Prostate gland (tissue), 2 donors: ENCODE measurements at regions not wholly inside any gene's neighbourhood (a gene's known extent, or its start where the extent isn't known, plus 50 kb on each side); places are given as distances from the start of the nearest gene placed in this dataset.

Source experiments
- DNase-seq: peaks from one replicate; pipeline ENCODE4 v3.0.0-alpha.2; 2019; ENCODE audit warnings: low spot score
- H3K27ac ChIP-seq, 2 donors: fragments of 200-600 bp; sonication (generic); 2 replicates each; pipeline ENCODE4 v1.5.1; 2017 to 2019
- H3K27me3 ChIP-seq: fragments of 200-600 bp; sonication (generic); replicated peaks from 2 replicates; pipeline ENCODE4 v1.5.1; 2019; ENCODE audit not compliant: insufficient read depth
- H3K36me3 ChIP-seq, 2 donors: fragments of 200-600 bp; sonication (generic); 1 replicate in 1 of 2; 2 replicates in 1 of 2; pipeline versions ENCODE4 v1.5.1 to v1.8.1; 2017 to 2019
- H3K4me1 ChIP-seq: fragments of 200-600 bp; sonication (generic); replicated peaks from 2 replicates; pipeline ENCODE4 v1.5.1; 2019
- H3K4me3 ChIP-seq, 2 donors: fragments of 200-600 bp; sonication (generic); 2 replicates each; pipeline ENCODE4 v1.5.1; 2017 to 2019
- H3K9me3 ChIP-seq: fragments of 200-600 bp; sonication (generic); 2 replicates; pipeline ENCODE4 v1.5.1; 2017
- CTCF ChIP-seq, 4 experiments: fragments of 200-600 bp in 2 of 4; fragments of 450-650 bp in 2 of 4; sonication (generic) in 2 of 4; IDR thresholded peaks; 1 replicate in 3 of 4; 2 replicates in 1 of 4; pipeline ENCODE4 v1.5.1; 2016 to 2019; ENCODE audit warnings: antibody characterized with exemption in 4 of 4, mild to moderate bottlenecking in 2 of 4, moderate library complexity in 2 of 4
- POLR2A ChIP-seq: fragments of 450-650 bp; IDR thresholded peaks from one replicate; pipeline ENCODE4 v1.6.1; 2016; ENCODE audit warnings: antibody characterized with exemption, mild to moderate bottlenecking
- POLR2AphosphoS5 ChIP-seq: sonication (generic); formaldehyde crosslinking; IDR thresholded peaks from one replicate; pipeline ENCODE4 v1.6.1; 2017; ENCODE audit warnings: antibody characterized with exemption
- WGBS: methylation state at CpG from one replicate; pipeline ENCODE4 v1.1.5; 2018; 5-methylcytosine and 5-hydroxymethylcytosine counted together
- intact Hi-C: fragments of 100-400 bp; cut with DNase I; formaldehyde crosslinking; loops from one replicate; pipeline ENCODE4 v1.14.2; 2022

DNA sequence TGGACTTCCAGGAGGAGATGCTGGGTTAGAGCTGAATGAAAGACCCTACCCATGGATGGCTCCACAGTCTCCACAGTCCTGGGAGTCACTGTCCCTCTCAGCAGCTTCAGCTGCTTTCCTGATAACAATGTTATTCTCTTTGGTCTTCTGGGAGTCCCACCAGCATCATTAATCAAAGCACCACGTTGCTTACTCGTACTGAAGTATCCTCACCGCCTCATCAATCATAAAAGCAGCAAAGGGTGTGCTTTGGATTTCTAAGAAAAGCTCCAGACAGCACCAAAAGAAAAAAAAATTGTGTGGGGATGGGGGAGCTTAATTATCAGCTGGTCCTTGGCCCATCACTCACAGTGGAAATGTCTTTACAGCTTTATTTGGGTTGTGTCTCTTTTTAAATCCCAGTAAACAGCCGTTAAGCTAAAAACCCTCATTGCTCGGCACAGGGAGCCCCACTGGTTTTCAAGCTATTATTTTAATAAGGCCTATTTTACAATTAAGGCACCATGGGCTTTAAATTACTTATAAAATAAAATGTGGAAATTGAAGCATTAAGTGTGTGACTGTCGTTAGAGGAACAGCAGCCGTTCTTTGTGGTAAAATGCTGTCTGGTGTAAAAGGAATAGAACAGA is 538.0 kb downstream of the EBF1 start:
- H3K9me3 ChIP-seq: no peaks in the 10 kb centered on the region
- no peak for DNase-seq
- TF ChIP-seq POLR2AphosphoS5 (no peak), CTCF (IDR thresholded peaks at IDR 0.05) (no peak), POLR2A (no peak)
- no peaks in the 10 kb centered on the region for H3K4me1 ChIP-seq
- intact Hi-C loops: no loop called here
- WGBS: 68% methylated on average over 7 of the region's 7 CpGs
- H3K36me3 ChIP-seq: no peaks in the 10 kb centered on the region
- no peak overlapping the region for H3K27ac ChIP-seq
- no peak overlapping the region for H3K4me3 ChIP-seq
- no peaks in the 10 kb centered on the region for H3K27me3 ChIP-seq

- no peak for TF ChIP-seq POLR2AphosphoS5
- TF ChIP-seq CTCF (IDR thresholded peaks at IDR 0.05): no peak
- no peak for TF ChIP-seq POLR2A
- 45% methylated on average over 6 of the region's 6 CpGs for WGBS
- Histone ChIP-seq H3K4me1 (no peaks in the 10 kb centered on the region), H3K27ac (no peak overlapping the region), H3K36me3 (no peaks in the 10 kb centered on the region), H3K9me3 (no peaks in the 10 kb centered on the region), H3K27me3 (no peaks in the 10 kb centered on the region), H3K4me3 (no peak overlapping the region)
- no peak for DNase-seq
- intact Hi-C loops: no loop called here
Measured at GRCh38 chr5:158560170-158560569, 539.5 kb downstream of the EBF1 start.

- WGBS: 95% methylated on average over 7 of the region's 7 CpGs
- no peaks in the 10 kb centered on the region for H3K27me3 ChIP-seq
- intact Hi-C loops: no loop called here
- no peaks in the 10 kb centered on the region for H3K4me1 ChIP-seq
- no peaks in the 10 kb centered on the region for H3K9me3 ChIP-seq
- no peak overlapping the region for H3K4me3 ChIP-seq
- no peak for TF ChIP-seq CTCF (IDR thresholded peaks at IDR 0.05)
- no peaks in the 10 kb centered on the region for H3K36me3 ChIP-seq
- no peak for DNase-seq
- H3K27ac ChIP-seq: no peak overlapping the region
Measured at GRCh38 chr5:158559643-158560042, 540.1 kb downstream of the EBF1 start.

DNA sequence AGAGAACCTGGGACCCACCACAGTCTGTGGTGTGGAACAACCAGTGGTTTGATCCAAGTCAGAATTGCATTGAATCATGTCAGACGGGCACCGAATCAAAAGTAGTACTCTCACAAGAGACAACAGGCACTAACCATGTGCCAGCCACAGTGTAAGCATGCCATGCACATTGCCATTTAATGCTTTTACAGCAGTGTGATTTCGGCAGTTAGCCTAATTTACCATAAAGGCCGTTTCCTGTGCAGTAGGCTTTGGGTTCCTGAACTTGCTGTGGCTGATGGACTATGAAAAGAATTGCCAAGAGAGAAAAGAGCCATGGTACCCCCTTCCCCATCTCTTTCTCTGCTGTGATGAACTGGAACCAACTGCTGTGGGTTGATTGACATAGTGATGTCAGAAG is 540.6 kb downstream of the EBF1 start:
- intact Hi-C loops: no loop called here
- H3K27ac ChIP-seq: no peak overlapping the region
- 78% methylated on average over 4 of the region's 4 CpGs for WGBS

More for the DNA sequence above, 540.6 kb downstream of the EBF1 start:
- H3K36me3 ChIP-seq: no peaks in the 10 kb centered on the region
- no peak overlapping the region for H3K4me3 ChIP-seq
- TF ChIP-seq CTCF (IDR thresholded peaks at IDR 0.05) (no peak), POLR2A (no peak), POLR2AphosphoS5 (no peak)
- DNase-seq: no peak
- H3K4me1 ChIP-seq: no peaks in the 10 kb centered on the region
- H3K27me3 ChIP-seq: no peaks in the 10 kb centered on the region
- H3K9me3 ChIP-seq: no peaks in the 10 kb centered on the region
